ENCODE measurements at regions not wholly inside any gene's neighbourhood (a gene's known extent, or its start where the extent isn't known, plus 50 kb on each side); places are given as distances from the start of the nearest gene placed in this dataset.

GRCh38 chr4:123455360-123455759 lies 58.8 kb downstream of the SPRY1 start:
- DNase-seq, result no peak

- DNase-seq, result no peak
Observed at GRCh38 chr4:123462007-123462406, 65.4 kb downstream of the SPRY1 start.

- DNase-seq, result peak; percentile 16
Observed at GRCh38 chr4:123463869-123464268, 67.3 kb downstream of the SPRY1 start.

DNA sequence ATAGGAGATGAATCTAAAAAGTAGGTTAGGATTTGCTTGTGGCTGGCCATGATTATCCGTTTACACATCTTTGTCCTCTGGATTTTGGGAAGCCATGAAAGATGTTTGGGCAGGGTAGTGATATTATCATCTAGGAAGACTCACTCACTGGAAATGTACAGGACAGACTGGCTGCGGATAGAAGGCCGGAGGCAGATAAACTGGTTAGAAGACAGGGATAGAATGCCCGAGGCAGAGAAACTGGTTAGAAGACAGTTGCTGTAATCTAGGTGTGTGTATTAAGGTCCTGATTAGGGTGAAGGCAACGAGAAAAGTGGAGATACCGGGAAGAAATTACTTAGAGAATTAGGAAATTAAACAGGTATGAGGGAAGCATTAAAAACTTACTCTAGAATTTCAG lies 68.8 kb downstream of the SPRY1 start:
- DNase-seq, result no peak

DNA sequence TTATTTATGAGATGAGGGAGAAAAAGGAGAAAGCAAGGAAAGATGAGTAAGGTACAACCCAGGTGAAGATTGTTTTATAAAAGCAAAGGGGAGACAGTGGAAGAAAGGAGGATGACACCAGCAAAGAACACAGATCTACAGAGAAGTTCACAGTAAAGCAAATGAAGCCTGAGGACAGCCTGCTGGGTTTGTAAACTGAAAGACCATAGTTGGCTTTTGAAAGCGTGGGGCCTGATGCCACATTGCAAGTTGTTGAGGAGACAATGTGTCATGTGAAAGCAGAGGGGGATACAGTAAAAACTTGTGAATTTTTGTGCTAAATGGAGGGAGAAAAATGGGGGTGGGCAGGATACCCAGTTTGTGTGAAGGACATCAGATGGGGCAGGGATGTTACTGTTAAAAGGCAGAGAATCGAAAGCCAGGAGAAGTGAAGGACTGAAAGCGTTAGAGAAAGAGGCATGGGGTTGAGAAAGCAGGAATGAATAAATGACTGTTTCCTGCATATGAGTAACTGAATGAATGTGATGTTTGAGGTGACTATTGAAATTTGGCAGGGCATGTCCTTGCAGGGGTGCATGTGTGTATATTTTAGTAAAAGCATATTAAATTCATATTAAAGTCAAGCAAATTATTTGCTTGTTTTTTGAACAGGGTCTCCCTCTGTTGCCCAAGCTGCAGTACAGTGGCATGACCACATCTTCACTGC lies 69.6 kb downstream of the SPRY1 start:
- no peak for DNase-seq

- no peak for DNase-seq
Observed at GRCh38 chr4:123468479-123469031, 72.0 kb downstream of the SPRY1 start.

- DNase-seq, result no peak
Observed at GRCh38 chr4:123469245-123469644, 72.7 kb downstream of the SPRY1 start.

- no peak for DNase-seq
Observed at GRCh38 chr4:123469696-123470095, 73.1 kb downstream of the SPRY1 start.

- DNase-seq, result no peak
Observed at GRCh38 chr4:123470640-123471039, 74.0 kb downstream of the SPRY1 start.

DNA sequence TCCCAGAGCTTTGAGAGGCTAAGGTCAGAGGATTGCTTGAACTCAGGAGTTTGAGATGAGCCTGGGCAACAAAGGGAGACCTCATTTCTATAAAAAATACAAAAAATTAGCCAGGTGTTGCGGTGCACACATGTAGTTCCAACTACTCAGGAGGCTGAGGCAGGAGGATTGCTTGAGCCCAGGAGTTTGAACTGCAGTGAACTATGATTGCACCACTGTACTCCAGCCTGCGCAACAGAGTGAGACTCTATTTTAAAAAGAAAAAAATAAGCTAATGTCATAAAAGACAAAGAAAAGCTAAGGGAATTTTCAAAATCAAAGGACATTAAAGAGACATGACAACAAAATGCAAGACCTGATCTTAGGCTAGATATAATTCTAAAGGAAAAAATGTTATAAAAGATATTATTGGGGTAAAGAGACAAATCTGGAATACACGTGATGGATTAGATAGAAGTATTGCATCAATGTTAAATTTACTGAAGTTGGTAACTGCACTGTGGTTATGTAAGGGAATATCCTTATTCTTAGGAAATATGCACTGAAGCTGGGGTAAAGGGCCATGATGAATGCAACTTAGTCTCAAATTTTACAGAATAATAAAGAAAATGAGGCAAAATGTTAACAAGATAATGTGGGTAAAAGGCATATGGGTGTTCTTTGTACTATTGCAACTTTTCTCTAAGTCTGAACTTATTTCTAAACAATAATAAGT lies 75.2 kb downstream of the SPRY1 start:
- DNase-seq, result no peak

DNA sequence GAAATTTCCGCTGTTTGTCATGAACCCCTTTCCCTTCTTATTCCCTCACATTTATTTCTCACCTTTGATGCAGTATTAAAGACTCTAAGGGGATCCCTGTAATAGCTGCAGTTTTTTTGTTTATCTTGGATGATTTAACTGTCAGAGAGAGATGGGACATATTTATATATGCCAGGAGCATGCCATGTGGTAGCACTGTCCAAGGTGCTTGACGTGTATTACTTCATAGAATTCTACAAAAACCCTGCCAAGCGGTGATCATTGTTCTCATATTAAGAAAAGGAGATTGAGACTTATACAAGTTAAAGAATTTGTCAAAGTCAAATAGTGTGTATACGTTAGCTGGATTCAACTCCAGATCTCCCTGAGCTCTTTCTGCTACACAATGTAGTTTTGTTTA lies 78.2 kb downstream of the SPRY1 start:
- DNase-seq, result no peak

GRCh38 chr4:123476089-123476488 lies 79.5 kb downstream of the SPRY1 start:
- DNase-seq, result no peak

DNA sequence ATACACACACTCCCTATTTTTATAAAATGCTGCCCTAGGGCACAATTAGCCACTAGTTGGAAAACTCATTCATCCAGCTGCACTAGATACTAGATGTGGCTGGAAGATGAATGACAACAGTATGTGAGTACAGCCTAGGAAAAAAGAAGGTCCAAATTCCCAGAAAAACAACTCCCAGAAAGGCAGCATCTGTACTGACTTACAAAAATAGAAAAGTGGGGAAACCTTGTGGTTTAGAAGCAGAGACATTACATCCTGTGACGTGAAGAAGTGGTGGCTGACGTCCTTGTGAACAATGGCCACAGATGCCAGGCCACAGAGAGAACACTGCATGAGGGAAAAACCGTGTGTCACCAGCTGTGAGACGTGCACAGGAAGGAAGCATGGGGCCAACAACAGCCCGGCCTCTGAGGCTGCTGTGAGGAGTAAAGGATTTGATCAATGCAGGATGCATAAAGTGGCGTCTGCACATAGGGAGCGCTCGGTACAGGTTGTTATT lies 81.2 kb downstream of the SPRY1 start:
- peak; percentile 67 for DNase-seq

DNA sequence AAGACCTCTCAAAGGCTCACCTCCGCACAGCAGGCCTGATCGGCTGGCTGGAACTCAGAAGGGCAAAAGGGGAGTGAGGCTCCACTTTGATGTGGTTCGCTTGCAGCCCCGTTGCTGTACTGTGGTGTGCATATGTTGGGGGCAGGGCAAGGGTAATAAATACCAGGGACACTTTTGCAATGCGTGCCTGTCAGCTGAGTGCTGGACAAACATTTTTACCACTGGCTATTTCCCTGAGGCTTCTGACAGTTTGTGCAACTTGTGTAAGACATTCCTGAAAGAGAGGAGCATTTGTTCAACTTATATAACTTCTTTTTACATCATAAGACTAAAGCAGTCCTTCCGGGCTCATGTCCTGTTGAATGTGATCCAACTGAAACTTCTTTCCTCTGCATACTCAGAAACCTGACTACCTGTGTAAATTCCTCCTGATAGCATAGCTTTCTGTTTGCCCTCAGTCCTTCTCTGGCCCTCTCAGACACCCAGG lies 82.3 kb downstream of the SPRY1 start:
- peak; percentile 28 for DNase-seq

- DNase-seq, result no peak
Observed at GRCh38 chr4:123479944-123480343, 83.3 kb downstream of the SPRY1 start.

DNA sequence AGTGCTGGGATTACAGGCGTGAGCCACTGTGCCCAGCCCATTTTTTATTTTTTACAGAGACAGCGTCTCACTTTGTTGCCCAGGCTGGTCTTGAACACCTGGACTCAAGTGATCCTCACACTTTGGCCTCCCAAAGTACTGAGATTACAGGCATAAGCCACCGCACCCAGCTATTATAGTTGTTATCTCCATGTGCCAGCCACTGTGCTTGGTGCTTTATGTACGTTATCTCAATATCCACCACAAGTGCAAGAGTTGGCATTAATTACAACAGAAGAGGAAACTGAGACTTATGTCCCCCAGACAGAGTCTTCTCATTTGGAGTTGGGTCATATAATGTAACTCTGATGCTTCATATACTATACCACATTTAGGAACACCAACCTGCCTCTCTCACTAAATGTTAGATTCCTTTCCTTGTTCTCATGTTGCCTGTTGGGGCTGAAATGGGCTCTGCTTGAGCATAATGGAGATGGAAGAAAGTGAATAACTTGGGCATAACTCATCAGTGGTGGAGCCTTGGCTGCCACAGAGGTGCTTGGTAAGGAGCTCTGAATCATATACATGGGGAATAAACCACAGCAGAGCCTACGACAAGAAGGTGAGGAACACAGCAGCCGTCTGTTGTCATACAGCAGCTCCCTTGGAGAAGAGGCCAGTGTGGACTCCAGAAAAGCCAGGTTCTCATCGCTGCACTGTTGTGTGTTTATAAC lies 84.3 kb downstream of the SPRY1 start:
- DNase-seq, result no peak

DNA sequence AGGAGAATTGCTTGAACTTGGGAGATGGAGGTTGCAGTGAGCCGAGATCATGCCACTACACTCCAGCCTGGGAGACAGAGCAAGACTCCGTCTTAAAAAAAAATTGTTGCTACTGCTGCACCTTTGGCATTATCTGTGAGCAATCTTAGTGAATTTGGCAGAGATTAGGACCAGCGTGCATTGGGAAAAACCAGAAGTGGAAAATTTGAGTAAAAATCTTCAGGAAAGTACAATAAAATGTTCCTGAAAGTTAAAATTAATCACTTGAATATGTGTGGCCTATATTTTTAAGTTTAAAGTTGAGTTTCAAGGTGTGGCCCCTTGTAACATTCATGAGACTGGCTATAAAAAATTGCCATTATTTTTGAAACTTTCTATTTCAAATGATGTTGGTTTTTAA lies 85.1 kb downstream of the SPRY1 start:
- no peak for DNase-seq

GRCh38 chr4:123484291-123484926 lies 87.8 kb downstream of the SPRY1 start:
- no peak for DNase-seq

- no peak for DNase-seq
Observed at GRCh38 chr4:123485601-123486000, 89.0 kb downstream of the SPRY1 start.

- no peak for DNase-seq
Observed at GRCh38 chr4:123488916-123489315, 92.3 kb downstream of the SPRY1 start.

- DNase-seq, result no peak
Observed at GRCh38 chr4:123495530-123495929, 98.9 kb downstream of the SPRY1 start.

- no peak for DNase-seq
Observed at GRCh38 chr4:123496421-123496820, 99.8 kb downstream of the SPRY1 start.

DNA sequence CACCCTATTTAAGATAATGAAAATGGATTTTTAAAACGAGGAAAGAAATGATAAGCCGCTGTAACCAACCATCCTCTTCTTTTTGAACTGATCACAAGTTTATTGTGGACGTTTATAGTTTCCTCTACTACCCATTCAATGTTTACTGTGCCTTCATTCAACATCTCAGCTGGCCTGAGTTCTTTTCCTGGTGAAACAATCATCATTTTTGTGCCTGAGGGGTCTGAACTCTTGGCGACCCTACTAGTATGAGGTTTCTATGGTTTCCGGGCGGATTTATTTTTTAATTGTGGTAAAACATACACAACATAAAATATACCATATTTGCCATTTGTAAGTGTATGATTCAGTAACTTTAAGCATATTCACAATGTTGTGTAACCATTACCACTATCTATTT lies 100.7 kb downstream of the SPRY1 start:
- DNase-seq, result no peak
